Hematopoietic multipotent progenitor cell treated with erythropoietin and hydrocortisone succinate and interleukin-3 and kit ligand, for 15 days (in vitro differentiated cells): ENCODE measurements at regions not wholly inside any gene's neighbourhood (a gene's known extent, or its start where the extent isn't known, plus 50 kb on each side); places are given as distances from the start of the nearest gene placed in this dataset.
"Not testable (repeated sequence)": the region's sequence is repeated elsewhere in the genome, so short reads cannot be mapped to it uniquely, and the experiment has no call there.

Experiments used
- DNase-seq: peaks from one replicate; pipeline ENCODE4 v3.0.0-alpha.2; 2015; ENCODE audit warnings: low spot score

- no peak for DNase-seq
These were observed 119.5 kb downstream of the TUBA3C start for GRCh38 chr13:19062019-19062646.

DNA sequence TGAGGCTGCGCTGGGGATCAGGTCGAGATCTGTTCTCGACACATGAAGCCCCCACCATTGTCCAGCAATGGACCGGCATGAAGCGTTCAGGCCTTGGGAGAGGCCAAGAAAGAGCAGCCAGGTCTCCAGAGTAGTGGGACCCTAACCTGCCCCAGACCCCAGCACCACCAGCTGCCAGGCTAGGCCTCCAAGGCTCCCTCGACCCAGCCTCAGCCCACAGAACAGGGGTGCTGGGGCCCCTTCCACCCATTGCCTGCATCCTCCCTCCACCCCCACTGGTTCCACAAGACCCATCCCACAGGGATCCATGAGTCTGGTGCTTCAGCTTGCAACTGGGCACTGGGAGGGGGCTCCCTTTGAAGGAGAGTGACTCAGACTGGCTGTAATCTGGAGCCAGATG, 120.3 kb downstream of the TUBA3C start:
- no peak for DNase-seq

DNA sequence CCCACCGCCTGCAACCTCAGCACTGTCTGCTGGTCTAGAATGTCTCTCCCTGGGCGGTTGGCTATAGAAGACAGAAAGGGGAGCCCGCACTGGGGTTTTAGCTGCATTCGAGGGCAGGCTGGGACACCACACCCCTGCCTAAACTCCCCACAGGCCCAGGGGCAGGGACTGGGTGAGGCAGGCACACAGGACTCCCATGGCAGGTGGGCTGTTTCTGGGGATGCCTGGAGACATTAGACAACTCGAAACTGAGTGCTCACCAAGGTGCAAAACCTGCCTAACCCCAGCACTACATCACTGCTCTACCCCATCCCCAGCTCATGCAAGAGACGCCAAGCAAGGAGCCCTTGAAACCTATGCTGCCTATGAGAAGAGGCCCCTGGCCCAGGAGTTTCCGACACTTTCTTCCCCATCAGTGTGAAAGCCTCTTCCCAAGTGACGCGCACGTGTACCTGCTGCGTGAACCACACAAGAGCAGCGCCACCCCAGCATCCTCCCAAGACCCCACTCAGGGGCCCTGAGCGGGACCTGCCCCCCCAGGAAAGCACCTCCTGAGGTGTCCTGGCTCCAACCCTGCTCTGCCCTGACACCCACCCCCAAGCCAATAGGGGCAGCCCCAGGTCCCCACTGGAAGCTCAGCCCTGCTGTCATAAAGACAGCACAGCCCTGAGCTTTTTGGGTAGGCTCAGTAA, 121.2 kb downstream of the TUBA3C start:
- DNase-seq = no peak

DNA sequence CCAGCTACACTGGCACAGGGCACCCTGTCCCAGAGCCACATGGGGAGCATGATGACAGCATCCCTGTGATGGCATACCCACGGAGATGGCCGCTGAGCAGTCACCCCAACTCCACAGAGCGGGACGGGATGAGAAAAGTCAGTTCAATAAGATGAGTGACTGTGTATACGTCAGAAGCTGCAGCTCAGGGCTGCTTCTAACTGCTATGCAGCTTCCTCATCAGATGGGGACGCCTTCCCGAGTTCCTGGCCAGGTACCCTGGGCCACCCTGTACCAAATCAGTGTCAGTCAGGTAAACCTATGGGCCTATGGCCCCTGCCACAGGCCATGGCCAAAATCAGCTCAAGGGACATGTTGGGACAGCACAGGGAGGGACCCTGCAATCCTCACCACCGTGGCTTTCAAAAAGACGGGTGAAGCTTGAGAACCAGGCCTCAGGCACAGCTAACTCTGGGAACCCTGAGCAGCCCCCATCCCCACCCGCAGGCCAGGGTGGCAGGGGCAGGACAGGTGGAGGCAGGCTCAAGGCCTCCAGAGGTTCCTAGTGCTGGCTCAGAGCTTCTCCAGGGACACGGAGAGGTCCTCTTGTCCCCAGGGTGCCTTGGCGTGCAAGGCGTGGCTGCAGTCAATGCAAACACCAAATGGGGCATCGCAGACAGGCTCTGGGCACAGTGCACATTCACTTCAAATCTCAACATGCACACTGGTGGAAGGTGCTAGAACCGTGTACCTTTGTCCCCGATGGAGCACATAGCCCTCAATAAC, 122.4 kb downstream of the TUBA3C start:
- DNase-seq = no peak

- DNase-seq = no peak
These were observed 123.1 kb downstream of the TUBA3C start for GRCh38 chr13:19058566-19058965.

DNA sequence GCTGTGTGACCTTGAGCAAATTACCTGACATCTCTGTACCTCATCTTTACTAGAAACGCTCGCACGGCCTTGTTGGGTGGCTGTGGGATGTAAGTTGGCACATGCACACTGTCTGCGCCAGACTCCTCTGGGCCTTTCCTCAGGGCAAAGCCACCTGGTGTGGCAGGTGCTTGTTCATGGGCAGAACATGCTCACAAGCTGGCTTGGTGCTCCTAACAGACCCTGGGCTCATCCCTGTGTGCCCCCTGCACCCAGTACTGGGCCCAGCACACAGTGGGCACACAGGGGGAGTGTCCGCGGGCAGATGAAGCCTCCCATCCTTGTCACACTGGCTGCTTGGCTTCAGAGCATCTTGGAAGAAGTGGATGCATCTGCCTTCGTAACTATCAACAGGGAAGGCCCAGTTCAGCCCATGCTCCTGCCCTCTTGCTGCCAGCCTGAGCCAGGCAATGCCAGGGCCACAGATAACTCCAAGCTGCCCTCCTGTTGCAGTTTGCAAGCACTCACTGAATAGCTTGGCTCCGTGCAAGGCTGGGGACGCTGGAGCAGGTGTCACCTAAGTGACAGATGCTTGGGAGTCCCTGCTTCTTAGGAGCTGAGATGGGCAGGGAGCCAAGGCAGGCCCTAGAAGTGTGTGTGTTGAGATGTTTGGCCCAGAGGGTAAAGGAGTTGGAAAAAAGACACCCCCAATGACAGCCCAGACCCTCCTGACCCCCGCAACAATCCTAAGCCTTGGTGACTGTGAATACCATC, 123.9 kb downstream of the TUBA3C start:
- DNase-seq = no peak

- no peak for DNase-seq
These were observed 124.6 kb downstream of the TUBA3C start for GRCh38 chr13:19056984-19057490.

DNA sequence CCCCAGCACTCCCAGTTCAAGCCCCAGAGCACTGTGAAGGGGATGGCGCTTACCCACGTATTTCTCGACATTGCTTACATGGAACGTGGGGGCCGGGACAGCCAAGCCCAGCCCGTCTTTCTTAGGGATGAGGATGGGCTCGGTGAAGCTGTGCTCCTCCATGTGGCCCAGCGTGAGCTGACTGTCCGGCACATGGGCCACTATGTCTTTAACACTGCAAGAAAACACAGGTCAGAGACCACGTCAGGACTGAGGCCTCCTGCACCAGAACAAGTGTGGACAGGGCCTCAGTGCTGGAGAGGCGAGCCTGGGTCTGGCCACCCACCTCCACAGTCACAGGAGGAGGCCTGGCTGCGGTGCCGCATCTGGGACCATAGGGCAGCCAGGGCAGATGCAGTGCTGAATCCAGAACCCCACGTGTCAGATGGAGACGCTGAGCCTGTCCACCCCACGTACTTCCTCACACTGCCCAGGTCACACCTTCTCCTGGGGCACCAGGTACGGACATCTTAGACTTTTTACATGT, 125.2 kb downstream of the TUBA3C start:
- no peak for DNase-seq

DNA sequence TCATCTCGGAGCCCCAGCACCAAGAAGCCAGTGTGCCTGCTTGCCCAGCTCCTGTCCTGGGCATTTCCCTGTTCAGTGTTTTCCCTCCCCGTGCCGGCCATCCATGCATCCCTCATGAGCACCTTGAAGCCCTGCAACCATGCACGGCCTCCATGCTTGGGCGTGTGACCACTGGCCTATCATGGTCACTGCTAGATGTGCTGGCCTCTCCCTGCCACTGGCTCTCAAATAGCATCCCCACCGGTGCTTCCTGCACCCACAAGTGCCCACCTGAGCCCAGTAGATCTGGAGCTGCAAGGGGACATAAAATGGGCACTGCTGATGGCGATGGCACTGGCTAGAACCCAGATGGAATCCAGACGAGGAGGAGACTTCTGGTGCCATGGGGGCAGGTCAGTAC, 126.0 kb downstream of the TUBA3C start:
- DNase-seq = no peak

DNA sequence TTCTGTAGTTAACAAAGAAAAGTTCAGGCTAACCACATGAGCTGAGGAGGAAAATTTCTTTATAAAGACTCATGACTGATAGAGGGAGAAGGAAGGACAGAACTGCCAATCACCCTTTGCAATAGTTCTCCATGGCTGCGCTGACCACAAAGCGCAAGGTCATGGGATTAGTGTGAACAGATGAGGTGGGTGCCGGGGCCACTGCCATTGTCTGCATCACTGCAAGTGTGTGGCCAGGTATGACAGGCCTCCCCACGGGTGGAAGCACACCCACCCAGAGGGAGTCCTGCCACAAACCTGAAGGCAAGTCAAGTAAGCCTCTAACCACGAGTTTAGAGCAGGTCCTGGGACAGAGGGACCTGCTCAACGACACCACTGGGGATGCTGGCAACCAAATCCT, 128.1 kb downstream of the TUBA3C start:
- DNase-seq = no peak

DNA sequence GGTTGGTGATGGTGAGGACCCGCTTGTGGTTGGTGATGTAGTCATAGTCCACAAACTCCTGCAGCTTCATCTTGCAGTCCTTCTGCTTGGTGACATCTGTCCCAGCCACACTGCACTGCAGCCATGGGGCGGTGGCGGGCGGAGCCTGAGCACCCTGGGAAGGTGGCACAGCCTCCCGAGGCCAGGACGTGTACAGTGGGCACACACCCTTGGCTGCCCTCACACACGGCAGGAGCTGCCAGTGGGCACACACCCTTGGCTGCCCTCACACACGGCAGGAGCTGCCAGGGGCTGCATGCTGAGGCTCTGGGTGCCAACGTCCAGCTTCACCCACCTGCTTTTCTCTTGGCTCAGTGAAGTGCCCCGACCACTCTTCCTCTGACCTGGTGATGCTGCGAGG, 128.7 kb downstream of the TUBA3C start:
- DNase-seq = no peak

- no peak for DNase-seq
These were observed 129.4 kb downstream of the TUBA3C start for GRCh38 chr13:19052180-19052579.

GRCh38 chr13:19050901-19051300, 130.7 kb downstream of the TUBA3C start:
- no peak for DNase-seq

GRCh38 chr13:19049624-19050023, 132.0 kb downstream of the TUBA3C start:
- not testable (repeated sequence) for DNase-seq

GRCh38 chr13:19048381-19048780, 133.2 kb downstream of the TUBA3C start:
- no peak for DNase-seq

DNA sequence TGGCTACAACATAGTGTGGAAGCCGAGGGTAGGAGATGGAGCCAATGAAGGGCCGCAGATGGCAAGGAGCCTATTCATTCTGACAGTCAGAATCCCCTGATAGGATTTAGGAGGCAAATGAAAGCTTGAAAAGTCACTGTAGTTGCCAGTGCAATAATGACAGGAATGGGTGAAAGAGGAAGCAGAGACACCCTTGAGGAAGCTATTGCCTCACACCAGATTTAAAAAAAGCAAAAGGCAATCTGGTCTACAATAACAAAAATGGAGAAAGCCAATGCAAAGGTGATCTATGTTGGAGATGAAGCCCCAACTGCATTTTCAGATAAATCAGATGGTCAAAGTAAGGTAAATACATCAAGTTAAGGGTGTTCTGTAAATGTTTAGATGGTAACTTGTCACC, 158.5 kb downstream of the TUBA3C start:
- no peak for DNase-seq

GRCh38 chr13:19020988-19021387, 160.6 kb downstream of the TUBA3C start:
- DNase-seq = no peak

DNA sequence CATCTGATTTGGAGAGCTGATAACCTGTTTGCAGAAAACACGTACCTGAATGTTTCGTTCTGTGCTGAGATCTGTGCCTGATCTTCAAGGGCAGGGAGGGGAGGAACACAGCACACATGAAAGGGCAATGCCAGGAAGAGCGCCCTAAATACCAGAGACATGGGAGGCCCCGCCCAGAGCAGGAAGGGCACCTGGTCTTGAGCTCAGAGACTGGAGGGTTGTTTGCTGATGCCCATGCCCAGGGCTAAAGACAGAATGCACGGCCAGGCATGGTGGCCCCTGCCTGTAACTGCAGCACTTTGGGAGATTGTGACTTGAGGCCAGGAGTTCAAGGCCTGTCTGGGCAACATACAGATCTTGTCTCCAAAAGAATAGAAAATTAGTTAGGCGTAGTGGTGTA, 183.2 kb downstream of the TUBA3C start:
- DNase-seq = no peak

- DNase-seq = no peak
These were observed 185.0 kb downstream of the TUBA3C start for GRCh38 chr13:18996627-18997051.

GRCh38 chr13:18996221-18996620, 185.4 kb downstream of the TUBA3C start:
- DNase-seq = no peak

- no peak for DNase-seq
These were observed 186.3 kb downstream of the TUBA3C start for GRCh38 chr13:18995259-18995873.
